K562 (cell line): ENCODE measurements at regions not wholly inside any gene's neighbourhood (a gene's known extent, or its start where the extent isn't known, plus 50 kb on each side); places are given as distances from the start of the nearest gene placed in this dataset.

Experiments used
- ATAC-seq: fragments of 200-7000 bp; cut with Tn5 transposase; 3 replicates; pipeline ENCODE4 v1.9.1; 2020; ENCODE audit warnings: moderate library complexity
- BruUV-seq: library from RNA; stranded (reverse); fragments of 400-500 nt; replicated peaks from 2 replicates; lab custom pipeline; 2021; lab: Mats Ljungman, UMichigan
- CTCF ChIA-PET: fragments of 300-600 bp; formaldehyde crosslinking; extraction: SDS; loops from one replicate; lab custom pipeline; 2021; ENCODE audit warnings: low intra/inter-chr PET ratio; lab: Yijun Ruan, JAX
- POLR2A ChIA-PET: fragments of 300-600, 350-650 bp; sonication (Branson Sonifier 250); formaldehyde crosslinking; extraction: SDS; loops from one replicate; lab custom pipeline; 2021; ENCODE audit warnings: antibody characterized with exemption, inconsistent platforms; lab: Yijun Ruan, JAX
- DNase-seq, 4 experiments: peaks; one replicate each; pipeline versions ENCODE4 v3.0.0 to v3.0.0-alpha.2; 2011 to 2018; ENCODE audit warnings: low spot score in 3 of 4, mixed read lengths in 3 of 4; ENCODE audit errors: extremely low read depth in 1 of 4
- FAIRE-seq: peaks from 2 replicates; lab custom pipeline; 2011; peaks lifted over from hg19 to GRCh38; lab: Jason Lieb, UNC
- H2AFZ ChIP-seq: 2 replicates; pipeline ENCODE4 v1.6.0; 2011; ENCODE audit warnings: low read depth, low read length, control low read depth, inconsistent platforms
- H3K27ac ChIP-seq: fragments of 200-600 bp; 3 replicates; pipeline ENCODE4 v1.8.0; 2011; ENCODE audit warnings: low read depth, mild to moderate bottlenecking, control low read depth, inconsistent platforms, low read length, moderate library complexity, mixed read lengths; ENCODE audit errors: extremely low read depth
- H3K27me3 ChIP-seq, 2 experiments: fragments of 300-600 bp in 1 of 2; 2 replicates in 1 of 2; 3 replicates in 1 of 2; pipeline versions ENCODE4 v1.6.0 to v1.8.0; 2011; ENCODE audit warnings: inconsistent platforms in 2 of 2, low read length in 2 of 2, mild to moderate bottlenecking in 1 of 2, mixed read lengths in 1 of 2, moderate library complexity in 1 of 2; ENCODE audit not compliant: control insufficient read depth in 2 of 2, insufficient read depth in 2 of 2
- H3K36me3 ChIP-seq: fragments of 300-600 bp; 3 replicates; pipeline ENCODE4 v1.8.0; 2011; ENCODE audit warnings: mild to moderate bottlenecking, low read length, inconsistent platforms; ENCODE audit not compliant: control insufficient read depth, insufficient read depth
- H3K4me1 ChIP-seq, 2 experiments: fragments of 200-600 bp in 1 of 2; replicated peaks in 1 of 2; 2 replicates in 1 of 2; 3 replicates in 1 of 2; pipeline versions ENCODE4 v1.5.1 to v1.8.0; 2011; ENCODE audit warnings: inconsistent platforms in 2 of 2, low read length in 2 of 2, mild to moderate bottlenecking in 1 of 2, mixed read lengths in 1 of 2, moderate library complexity in 1 of 2; ENCODE audit not compliant: control insufficient read depth in 2 of 2, insufficient read depth in 2 of 2
- H3K4me2 ChIP-seq: 2 replicates; pipeline ENCODE4 v1.6.1; 2011; ENCODE audit warnings: low read length, control low read depth, inconsistent platforms, mixed read lengths; ENCODE audit not compliant: insufficient read depth
- H3K4me3 ChIP-seq: fragments of 200-600 bp; sonication (generic), shearing (Covaris generic); 2 replicates; pipeline ENCODE4 v1.5.1; 2016; ENCODE audit warnings: control low read depth, inconsistent platforms
- H3K79me2 ChIP-seq: fragments of 200-600 bp; 3 replicates; pipeline ENCODE4 v1.8.0; 2011; ENCODE audit warnings: low read length, inconsistent platforms; ENCODE audit not compliant: control insufficient read depth, insufficient read depth
- H3K9ac ChIP-seq, 2 experiments: 2 replicates each; pipeline versions ENCODE4 v1.6.0 to v1.6.1; 2011; ENCODE audit warnings: low read depth in 2 of 2, low read length in 2 of 2, control low read depth in 1 of 2, inconsistent platforms in 1 of 2, mild to moderate bottlenecking in 1 of 2, mixed read lengths in 1 of 2; ENCODE audit not compliant: insufficient read depth in 1 of 2
- H3K9me1 ChIP-seq: one replicate; pipeline ENCODE4 v1.6.0; 2011; ENCODE audit warnings: inconsistent platforms, mild to moderate bottlenecking, low read length, moderate library complexity; ENCODE audit not compliant: control insufficient read depth, insufficient read depth
- H3K9me3 ChIP-seq: replicated peaks from 2 replicates; pipeline ENCODE4 v1.5.1; 2011; ENCODE audit warnings: low read depth, low read length, inconsistent platforms; ENCODE audit not compliant: control insufficient read depth, insufficient read depth
- H4K20me1 ChIP-seq: replicated peaks from 2 replicates; pipeline ENCODE4 v1.6.1; 2011; ENCODE audit warnings: low read length, inconsistent platforms, mixed read lengths; ENCODE audit not compliant: control insufficient read depth, insufficient read depth
- CBFA2T3 ChIP-seq: fragments of 450-650 bp; IDR thresholded peaks from 2 replicates; pipeline ENCODE4 v1.6.1; 2017
- KAT7 ChIP-seq: sonication (generic); formaldehyde crosslinking; IDR thresholded peaks from 2 replicates; pipeline ENCODE4 v1.8.0; 2022; ENCODE audit warnings: missing genetic modification reagents, mild to moderate bottlenecking, borderline replicate concordance
- KAT8 ChIP-seq: fragments of 450-650 bp; IDR thresholded peaks from 2 replicates; pipeline ENCODE4 v1.6.1; 2016; ENCODE audit warnings: low read depth, mild to moderate bottlenecking
- POLR2A ChIP-seq: fragments of 450-650 bp; conservative IDR thresholded peaks from 2 replicates; pipeline ENCODE4 v1.6.1; 2016
- RBBP5 ChIP-seq: fragments of 200-600 bp; sonication (generic); IDR thresholded peaks from 2 replicates; pipeline ENCODE4 v1.6.1; 2012; ENCODE audit warnings: borderline replicate concordance, mild to moderate bottlenecking, low read length, control low read depth, inconsistent platforms; ENCODE audit not compliant: insufficient read depth, poor library complexity, severe bottlenecking
- WGBS: fragments of 100-300 bp; shearing (Covaris generic); methylation state at CpG from one replicate; pipeline ENCODE4 v1.1.6; 2016; ENCODE audit warnings: low coverage, mixed read lengths; ENCODE audit not compliant: insufficient coverage; ENCODE audit errors: missing lambda C conversion rate; 5-methylcytosine and 5-hydroxymethylcytosine counted together
- in situ Hi-C: fragments of 300-500 bp; cut with MboI; formaldehyde crosslinking; loops from 4 replicates; pipeline ENCODE4 v1.15.0; 2018; ENCODE audit warnings: inconsistent platforms, mixed read lengths
- intact Hi-C: fragments of 100-400 bp; cut with micrococcal nuclease; formaldehyde crosslinking; loops from 2 replicates; pipeline ENCODE4 v1.14.2; 2022
- TF ChIP-seq, protein P1 (sequence below): fragments of 250-450 bp; sonication (Bioruptor Pico); IDR thresholded peaks from 2 replicates; pipeline ENCODE4 v1.4.0; 2020; ENCODE audit warnings: mild to moderate bottlenecking, moderate library complexity, borderline replicate concordance

DNA sequence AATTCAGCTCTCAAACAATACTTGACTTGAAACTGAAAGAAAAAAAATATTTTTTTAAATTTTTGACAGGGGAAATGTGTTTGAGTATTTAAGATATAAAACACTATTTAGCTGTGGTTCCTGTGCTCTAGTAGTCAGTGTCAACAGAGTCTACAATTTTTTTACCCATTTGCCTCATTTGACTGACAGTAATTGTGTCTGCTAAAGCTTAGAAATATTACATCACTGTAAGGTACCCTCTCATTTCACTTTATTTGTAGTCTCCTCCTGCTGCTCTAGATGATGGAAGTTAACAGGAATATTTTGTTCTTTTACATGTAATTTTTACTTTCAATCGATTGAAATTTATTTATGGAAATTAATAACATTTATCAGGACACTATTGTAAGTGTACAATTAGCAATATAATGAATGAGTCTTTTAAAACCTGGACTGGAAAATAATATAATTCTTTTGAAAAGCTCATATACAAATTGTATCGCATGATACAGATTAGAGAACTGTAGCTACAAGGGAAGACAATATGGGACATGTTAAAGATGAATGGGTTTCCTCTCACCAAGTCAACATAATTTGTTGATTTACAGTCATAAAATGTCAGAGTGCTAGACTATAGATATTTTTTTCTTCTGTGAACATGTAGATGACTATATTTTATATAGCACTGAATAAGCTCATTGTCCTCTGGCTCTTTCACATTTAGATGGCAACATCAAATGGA, 1186.5 kb upstream of the ADGRL3 start:
- no peaks in the 10 kb centered on the region for H3K36me3 ChIP-seq
- no peak for FAIRE-seq

More for the DNA sequence above, 1186.5 kb upstream of the ADGRL3 start:
- no peak for ATAC-seq
- TF ChIP-seq POLR2A (no peak), KAT7 (no peak), RBBP5 (no peak), KAT8 (no peak), CBFA2T3 (no peak)
- TF ChIP-seq, protein P1, sequence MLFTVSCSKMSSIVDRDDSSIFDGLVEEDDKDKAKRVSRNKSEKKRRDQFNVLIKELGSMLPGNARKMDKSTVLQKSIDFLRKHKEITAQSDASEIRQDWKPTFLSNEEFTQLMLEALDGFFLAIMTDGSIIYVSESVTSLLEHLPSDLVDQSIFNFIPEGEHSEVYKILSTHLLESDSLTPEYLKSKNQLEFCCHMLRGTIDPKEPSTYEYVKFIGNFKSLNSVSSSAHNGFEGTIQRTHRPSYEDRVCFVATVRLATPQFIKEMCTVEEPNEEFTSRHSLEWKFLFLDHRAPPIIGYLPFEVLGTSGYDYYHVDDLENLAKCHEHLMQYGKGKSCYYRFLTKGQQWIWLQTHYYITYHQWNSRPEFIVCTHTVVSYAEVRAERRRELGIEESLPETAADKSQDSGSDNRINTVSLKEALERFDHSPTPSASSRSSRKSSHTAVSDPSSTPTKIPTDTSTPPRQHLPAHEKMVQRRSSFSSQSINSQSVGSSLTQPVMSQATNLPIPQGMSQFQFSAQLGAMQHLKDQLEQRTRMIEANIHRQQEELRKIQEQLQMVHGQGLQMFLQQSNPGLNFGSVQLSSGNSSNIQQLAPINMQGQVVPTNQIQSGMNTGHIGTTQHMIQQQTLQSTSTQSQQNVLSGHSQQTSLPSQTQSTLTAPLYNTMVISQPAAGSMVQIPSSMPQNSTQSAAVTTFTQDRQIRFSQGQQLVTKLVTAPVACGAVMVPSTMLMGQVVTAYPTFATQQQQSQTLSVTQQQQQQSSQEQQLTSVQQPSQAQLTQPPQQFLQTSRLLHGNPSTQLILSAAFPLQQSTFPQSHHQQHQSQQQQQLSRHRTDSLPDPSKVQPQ (CRISPR knock-in tag): no peak
- TF ChIP-seq, all 486 proteins: peak for 0
- H3K27me3 ChIP-seq: no peaks in the 10 kb centered on the region
- no TSS peak for BruUV-seq
- DNase-seq: no peak
- ChIA-PET CTCF (no interaction called here), POLR2A (interaction anchor here (0.6 kb wide), 1 partner anchor 11 kb away, joined by 4 read pairs; no protein-coding TSS in a partner anchor)
- no peaks in the 10 kb centered on the region for H3K4me1 ChIP-seq
- H2AFZ ChIP-seq: no peak overlapping the region
- no peak overlapping the region for H3K9ac ChIP-seq
- H4K20me1 ChIP-seq: no peaks in the 10 kb centered on the region
- in situ Hi-C loops (no loop called here), intact Hi-C loops (no loop called here)
- no peak overlapping the region for H3K4me2 ChIP-seq
- no peaks in the 10 kb centered on the region for H3K79me2 ChIP-seq
- H3K27ac ChIP-seq: no peak overlapping the region
- H3K9me3 ChIP-seq: no peaks in the 10 kb centered on the region
- no peaks in the 10 kb centered on the region for H3K9me1 ChIP-seq
- no peak overlapping the region for H3K4me3 ChIP-seq
- 0% methylated on average over 2 of the region's 2 CpGs for WGBS
